H9 (cell line): ENCODE measurements at regions not wholly inside any gene's neighbourhood (a gene's known extent, or its start where the extent isn't known, plus 50 kb on each side); places are given as distances from the start of the nearest gene placed in this dataset.

Source experiments
- DNase-seq: peaks from one replicate; pipeline ENCODE4 v3.0.0-alpha.2; 2017
- H2AFZ ChIP-seq: one replicate; pipeline ENCODE4 v1.6.1; 2013; ENCODE audit warnings: mild to moderate bottlenecking, low read length, control low read depth, moderate library complexity
- H2AK5ac ChIP-seq: 2 replicates; pipeline ENCODE4 v1.6.1; 2013; ENCODE audit warnings: low read length, control low read depth, mixed read lengths; ENCODE audit not compliant: insufficient read length
- H2BK120ac ChIP-seq: one replicate; pipeline ENCODE4 v1.6.1; 2013; ENCODE audit warnings: low read depth, mild to moderate bottlenecking, low read length, control low read depth, inconsistent platforms; ENCODE audit not compliant: poor library complexity, severe bottlenecking
- H2BK12ac ChIP-seq: 2 replicates; pipeline ENCODE4 v1.6.1; 2013; ENCODE audit warnings: low read length, control low read depth, mixed read lengths, low read depth; ENCODE audit not compliant: insufficient read length
- H2BK15ac ChIP-seq: 2 replicates; pipeline ENCODE4 v1.6.1; 2013; ENCODE audit warnings: low read depth, low read length, control low read depth
- H2BK20ac ChIP-seq: one replicate; pipeline ENCODE4 v1.6.1; 2013; ENCODE audit warnings: low read depth, mild to moderate bottlenecking, low read length, control low read depth, inconsistent platforms; ENCODE audit not compliant: poor library complexity, severe bottlenecking
- H2BK5ac ChIP-seq: 2 replicates; pipeline ENCODE4 v1.6.1; 2013; ENCODE audit warnings: low read length, control low read depth, mixed read lengths; ENCODE audit not compliant: insufficient read length
- H3K14ac ChIP-seq: 2 replicates; pipeline ENCODE4 v1.6.1; 2013; ENCODE audit warnings: low read length, control low read depth; ENCODE audit not compliant: insufficient read depth
- H3K18ac ChIP-seq: 2 replicates; pipeline ENCODE4 v1.6.1; 2013; ENCODE audit warnings: low read depth, mild to moderate bottlenecking, mixed read lengths, low read length, control low read depth; ENCODE audit not compliant: insufficient read length
- H3K23ac ChIP-seq: 2 replicates; pipeline ENCODE4 v1.6.1; 2013; ENCODE audit warnings: low read length, control low read depth, mixed read lengths, low read depth; ENCODE audit not compliant: insufficient read length
- H3K23me2 ChIP-seq: 2 replicates; pipeline ENCODE4 v1.6.1; 2013; ENCODE audit warnings: low read depth, mild to moderate bottlenecking, mixed read lengths, low read length, control low read depth; ENCODE audit not compliant: insufficient read length, poor library complexity, severe bottlenecking
- H3K27ac ChIP-seq: 2 replicates; pipeline ENCODE4 v1.5.1; 2013; ENCODE audit warnings: low read length, control low read depth, mixed read lengths, low read depth; ENCODE audit not compliant: insufficient read length
- H3K27me3 ChIP-seq: 2 replicates; pipeline ENCODE4 v1.6.1; 2013; ENCODE audit warnings: low read length, control low read depth, inconsistent platforms; ENCODE audit not compliant: insufficient read depth
- H3K4ac ChIP-seq: 2 replicates; pipeline ENCODE4 v1.6.1; 2013; ENCODE audit warnings: low read depth, mild to moderate bottlenecking, control low read depth, inconsistent platforms, low read length, moderate library complexity
- H3K4me1 ChIP-seq: 2 replicates; pipeline ENCODE4 v1.6.1; 2013; ENCODE audit warnings: low read length, control low read depth, inconsistent platforms; ENCODE audit not compliant: insufficient read depth
- H3K4me2 ChIP-seq: 2 replicates; pipeline ENCODE4 v1.6.1; 2013; ENCODE audit warnings: low read length, control low read depth, mixed read lengths; ENCODE audit not compliant: insufficient read length, insufficient read depth
- H3K56ac ChIP-seq: 2 replicates; pipeline ENCODE4 v1.6.1; 2013; ENCODE audit warnings: low read depth, mild to moderate bottlenecking, mixed read lengths, low read length, control low read depth; ENCODE audit not compliant: insufficient read length
- H3K79me1 ChIP-seq: 2 replicates; pipeline ENCODE4 v1.6.1; 2013; ENCODE audit warnings: low read depth, mild to moderate bottlenecking, moderate library complexity, low read length, control low read depth, inconsistent platforms; ENCODE audit not compliant: insufficient read depth, poor library complexity, severe bottlenecking
- H3K79me2 ChIP-seq: 2 replicates; pipeline ENCODE4 v1.6.1; 2013; ENCODE audit warnings: low read length, control low read depth, inconsistent platforms; ENCODE audit not compliant: insufficient read depth
- H3K9ac ChIP-seq: 2 replicates; pipeline ENCODE4 v1.6.1; 2013; ENCODE audit warnings: low read length, control low read depth, mixed read lengths; ENCODE audit not compliant: insufficient read length; ENCODE audit errors: extremely low read depth
- H3K9me3 ChIP-seq: one replicate; pipeline ENCODE4 v1.6.1; 2013; ENCODE audit warnings: low read depth, low read length, inconsistent platforms; ENCODE audit not compliant: control insufficient read depth
- H3T11ph ChIP-seq: one replicate; pipeline ENCODE4 v1.6.1; 2013; ENCODE audit warnings: mild to moderate bottlenecking, low read length, control low read depth, inconsistent platforms
- H4K20me1 ChIP-seq: one replicate; pipeline ENCODE4 v1.6.1; 2013; ENCODE audit not compliant: control insufficient read depth, insufficient read length, insufficient read depth
- H4K5ac ChIP-seq: 2 replicates; pipeline ENCODE4 v1.6.1; 2013; ENCODE audit warnings: low read depth, mild to moderate bottlenecking, mixed read lengths, low read length, control low read depth; ENCODE audit not compliant: insufficient read length
- H4K8ac ChIP-seq: replicated peaks from 2 replicates; pipeline ENCODE4 v1.6.1; 2013; ENCODE audit warnings: low read length, control low read depth, mixed read lengths, low read depth; ENCODE audit not compliant: insufficient read length
- H4K91ac ChIP-seq: 2 replicates; pipeline ENCODE4 v1.6.1; 2013; ENCODE audit warnings: low read depth, mild to moderate bottlenecking, moderate library complexity, mixed read lengths, low read length, control low read depth; ENCODE audit not compliant: insufficient read length
- H3K27ac Mint-ChIP-seq, 3 experiments: 2 replicates in 2 of 3; 3 replicates in 1 of 3; pipeline ENCODE4 v1.8.0; 2020 to 2021; ENCODE audit warnings: mixed read lengths in 3 of 3, mild to moderate bottlenecking in 1 of 3, moderate library complexity in 1 of 3
- H3K27me3 Mint-ChIP-seq: 2 replicates; pipeline ENCODE4 v1.8.0; 2021; ENCODE audit warnings: low read depth, mild to moderate bottlenecking, moderate library complexity, mixed read lengths
- H3K36me3 Mint-ChIP-seq, 3 experiments: 2 replicates in 2 of 3; 3 replicates in 1 of 3; pipeline ENCODE4 v1.8.0; 2020 to 2021; ENCODE audit warnings: low read depth in 3 of 3, mixed read lengths in 3 of 3; ENCODE audit not compliant: insufficient read depth in 1 of 3
- H3K4me1 Mint-ChIP-seq, 2 experiments: 2 replicates each; pipeline ENCODE4 v1.8.0; 2020; ENCODE audit warnings: mixed read lengths in 2 of 2
- H3K4me3 Mint-ChIP-seq, 2 experiments: 2 replicates in 1 of 2; 3 replicates in 1 of 2; pipeline ENCODE4 v1.8.0; 2020 to 2021; ENCODE audit warnings: mild to moderate bottlenecking in 2 of 2, mixed read lengths in 2 of 2, moderate library complexity in 1 of 2
- H3K9me3 Mint-ChIP-seq, 2 experiments: 2 replicates in 1 of 2; 3 replicates in 1 of 2; pipeline ENCODE4 v1.8.0; 2020; ENCODE audit warnings: mild to moderate bottlenecking in 2 of 2, mixed read lengths in 2 of 2, moderate library complexity in 1 of 2
- WGBS: extraction: QIAGEN DNeasy Blood & Tissue Kit; methylation state at CpG from one replicate; pipeline ENCODE4 v1.1.7; 2013; ENCODE audit warnings: missing lambda C conversion rate, low lambda C conversion rate, mixed read lengths; ENCODE audit not compliant: insufficient read length; ENCODE audit errors: extremely low coverage; 5-methylcytosine and 5-hydroxymethylcytosine counted together
- TF ChIP-seq, protein P1 (sequence below): fragments of 200-600 bp; sonication (generic); conservative IDR thresholded peaks from 3 replicates; pipeline ENCODE4 v1.8.0; 2021; ENCODE audit warnings: antibody characterized with exemption, mild to moderate bottlenecking

DNA sequence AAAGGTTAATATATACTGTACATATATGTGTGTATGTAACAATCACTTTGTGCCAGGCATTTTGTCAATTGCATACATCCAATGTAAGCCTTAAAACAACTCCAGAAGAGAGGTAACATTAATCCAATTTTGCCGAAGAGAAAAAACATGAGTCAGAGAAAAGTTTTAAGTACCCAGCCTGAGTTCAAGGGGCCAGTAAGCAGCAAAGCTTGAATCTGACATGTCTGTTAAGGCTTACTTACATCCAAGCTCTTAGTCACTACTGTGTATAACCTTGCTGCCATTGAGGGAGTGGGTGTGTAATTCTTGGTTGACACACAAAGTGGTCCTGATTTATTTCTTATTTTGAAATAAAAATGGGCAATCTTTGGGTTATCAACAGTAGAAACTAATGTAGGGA is 360.4 kb upstream of the LYPLAL1 start:
- no peak overlapping the region for H4K5ac ChIP-seq
- H2AK5ac ChIP-seq = no peak overlapping the region
- no peaks in the 10 kb centered on the region for H3K23me2 ChIP-seq
- no peak overlapping the region for H4K8ac ChIP-seq
- TF ChIP-seq, protein P1, sequence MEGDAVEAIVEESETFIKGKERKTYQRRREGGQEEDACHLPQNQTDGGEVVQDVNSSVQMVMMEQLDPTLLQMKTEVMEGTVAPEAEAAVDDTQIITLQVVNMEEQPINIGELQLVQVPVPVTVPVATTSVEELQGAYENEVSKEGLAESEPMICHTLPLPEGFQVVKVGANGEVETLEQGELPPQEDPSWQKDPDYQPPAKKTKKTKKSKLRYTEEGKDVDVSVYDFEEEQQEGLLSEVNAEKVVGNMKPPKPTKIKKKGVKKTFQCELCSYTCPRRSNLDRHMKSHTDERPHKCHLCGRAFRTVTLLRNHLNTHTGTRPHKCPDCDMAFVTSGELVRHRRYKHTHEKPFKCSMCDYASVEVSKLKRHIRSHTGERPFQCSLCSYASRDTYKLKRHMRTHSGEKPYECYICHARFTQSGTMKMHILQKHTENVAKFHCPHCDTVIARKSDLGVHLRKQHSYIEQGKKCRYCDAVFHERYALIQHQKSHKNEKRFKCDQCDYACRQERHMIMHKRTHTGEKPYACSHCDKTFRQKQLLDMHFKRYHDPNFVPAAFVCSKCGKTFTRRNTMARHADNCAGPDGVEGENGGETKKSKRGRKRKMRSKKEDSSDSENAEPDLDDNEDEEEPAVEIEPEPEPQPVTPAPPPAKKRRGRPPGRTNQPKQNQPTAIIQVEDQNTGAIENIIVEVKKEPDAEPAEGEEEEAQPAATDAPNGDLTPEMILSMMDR = no peak
- no peak overlapping the region for H3K27ac ChIP-seq
- WGBS = no CpG with 5 or more reads among the region's 1 CpG
- no peak overlapping the region for H2BK120ac ChIP-seq
- H3K9me3 ChIP-seq = no peaks in the 10 kb centered on the region
- no peaks in the 10 kb centered on the region for H4K20me1 ChIP-seq
- no peaks in the 10 kb centered on the region for H3K4me1 Mint-ChIP-seq
- DNase-seq = no peak
- H3K27me3 Mint-ChIP-seq = no peaks in the 10 kb centered on the region
- no peak overlapping the region for H2BK12ac ChIP-seq
- no peak overlapping the region for H3K4me2 ChIP-seq
- H2AFZ ChIP-seq = no peak overlapping the region
- no peak overlapping the region for H4K91ac ChIP-seq
- H3K9me3 Mint-ChIP-seq = no peaks in the 10 kb centered on the region
- H3K79me1 ChIP-seq = no peaks in the 10 kb centered on the region
- no peaks in the 10 kb centered on the region for H3K27me3 ChIP-seq
- no peaks in the 10 kb centered on the region for H3K79me2 ChIP-seq
- H3K27ac Mint-ChIP-seq = no peak overlapping the region
- no peak overlapping the region for H3K9ac ChIP-seq
- no peaks in the 10 kb centered on the region for H3K36me3 Mint-ChIP-seq
- no peak overlapping the region for H3K4ac ChIP-seq
- no peak overlapping the region for H3K23ac ChIP-seq
- no peak overlapping the region for H3T11ph ChIP-seq
- no peak overlapping the region for H3K18ac ChIP-seq
- H3K4me1 ChIP-seq = no peaks in the 10 kb centered on the region
- H2BK15ac ChIP-seq = no peak overlapping the region
- H3K14ac ChIP-seq = no peak overlapping the region
- no peak overlapping the region for H3K4me3 Mint-ChIP-seq
- no peak overlapping the region for H2BK20ac ChIP-seq
- H2BK5ac ChIP-seq = no peak overlapping the region
- no peak overlapping the region for H3K56ac ChIP-seq
